DOHH2 (cell line): ENCODE measurements at regions not wholly inside any gene's neighbourhood (a gene's known extent, or its start where the extent isn't known, plus 50 kb on each side); places are given as distances from the start of the nearest gene placed in this dataset.

Experiments
- H3F3A ChIP-seq: fragments of 200-600 bp; sonication (generic), shearing (Covaris generic); 2 replicates; pipeline ENCODE4 v1.6.0; 2016; ENCODE audit warnings: antibody characterized with exemption, mild to moderate bottlenecking; ENCODE audit not compliant: control insufficient read depth, insufficient read depth
- H3K27ac ChIP-seq: fragments of 200-600 bp; sonication (generic); 2 replicates; pipeline ENCODE4 v1.5.1; 2014; ENCODE audit warnings: low read depth, mild to moderate bottlenecking, low read length, moderate library complexity
- H3K27me3 ChIP-seq: fragments of 200-600 bp; sonication (generic); 2 replicates; pipeline ENCODE4 v1.6.1; 2014; ENCODE audit warnings: mild to moderate bottlenecking, low read length, mixed read lengths; ENCODE audit not compliant: control insufficient read depth
- H3K36me3 ChIP-seq: fragments of 200-600 bp; sonication (generic); 2 replicates; pipeline ENCODE4 v1.6.1; 2014; ENCODE audit warnings: mild to moderate bottlenecking, low read length, moderate library complexity, mixed read lengths; ENCODE audit not compliant: control insufficient read depth
- H3K4me1 ChIP-seq: fragments of 200-600 bp; sonication (generic); 2 replicates; pipeline ENCODE4 v1.6.1; 2014; ENCODE audit warnings: mild to moderate bottlenecking, low read length, mixed read lengths; ENCODE audit not compliant: control insufficient read depth
- H3K4me2 ChIP-seq: fragments of 200-600 bp; sonication (generic); 2 replicates; pipeline ENCODE4 v1.6.0; 2014; ENCODE audit warnings: mild to moderate bottlenecking, low read length, moderate library complexity
- H3K4me3 ChIP-seq: fragments of 200-600 bp; sonication (generic); 2 replicates; pipeline ENCODE4 v1.5.1; 2014; ENCODE audit warnings: mild to moderate bottlenecking, low read length, mixed read lengths
- H3K79me2 ChIP-seq: fragments of 200-600 bp; sonication (generic); 2 replicates; pipeline ENCODE4 v1.6.1; 2014; ENCODE audit warnings: mild to moderate bottlenecking, low read length, mixed read lengths; ENCODE audit not compliant: control insufficient read depth
- H3K9me2 ChIP-seq: fragments of 200-600 bp; sonication (generic); replicated peaks from 2 replicates; pipeline ENCODE4 v1.6.1; 2014; ENCODE audit warnings: mild to moderate bottlenecking, low read length, mixed read lengths; ENCODE audit not compliant: control insufficient read depth
- H3K9me3 ChIP-seq: fragments of 200-600 bp; sonication (generic); 2 replicates; pipeline ENCODE4 v1.6.1; 2014; ENCODE audit warnings: antibody characterized with exemption, low read length, mixed read lengths; ENCODE audit not compliant: control insufficient read depth, insufficient read depth
- H4K20me1 ChIP-seq: fragments of 200-600 bp; sonication (generic); 2 replicates; pipeline ENCODE4 v1.6.0; 2014; ENCODE audit warnings: low read depth, mild to moderate bottlenecking, antibody characterized with exemption, low read length, moderate library complexity; ENCODE audit not compliant: control insufficient read depth, insufficient read depth
- EZH2phosphoT487 ChIP-seq: fragments of 200-600 bp; sonication (generic); IDR thresholded peaks from 2 replicates; pipeline ENCODE4 v1.6.1; 2017; ENCODE audit warnings: borderline replicate concordance, mild to moderate bottlenecking, antibody characterized with exemption, low read length, moderate library complexity, mixed read lengths
- TF ChIP-seq, protein P1 (sequence below): fragments of 200-600 bp; sonication (generic); IDR thresholded peaks from one replicate; pipeline ENCODE4 v1.5.1; 2014; ENCODE audit warnings: antibody characterized with exemption, mild to moderate bottlenecking, low read depth, low read length; ENCODE audit not compliant: poor library complexity, severe bottlenecking

- no peaks in the 10 kb centered on the region for H3K9me2 ChIP-seq
- peaks cover 6% of the 10 kb centered on the region; the same call in 1 of the 2 replicates for H3K9me3 ChIP-seq
- H3K4me2 ChIP-seq = no peak overlapping the region
- no peaks in the 10 kb centered on the region for H3F3A ChIP-seq
- no peaks in the 10 kb centered on the region for H3K4me1 ChIP-seq
- H3K79me2 ChIP-seq = no peaks in the 10 kb centered on the region
- no peaks in the 10 kb centered on the region for H3K36me3 ChIP-seq
- no peak overlapping the region for H3K27ac ChIP-seq
- no peak for TF ChIP-seq EZH2phosphoT487
- TF ChIP-seq, protein P1, sequence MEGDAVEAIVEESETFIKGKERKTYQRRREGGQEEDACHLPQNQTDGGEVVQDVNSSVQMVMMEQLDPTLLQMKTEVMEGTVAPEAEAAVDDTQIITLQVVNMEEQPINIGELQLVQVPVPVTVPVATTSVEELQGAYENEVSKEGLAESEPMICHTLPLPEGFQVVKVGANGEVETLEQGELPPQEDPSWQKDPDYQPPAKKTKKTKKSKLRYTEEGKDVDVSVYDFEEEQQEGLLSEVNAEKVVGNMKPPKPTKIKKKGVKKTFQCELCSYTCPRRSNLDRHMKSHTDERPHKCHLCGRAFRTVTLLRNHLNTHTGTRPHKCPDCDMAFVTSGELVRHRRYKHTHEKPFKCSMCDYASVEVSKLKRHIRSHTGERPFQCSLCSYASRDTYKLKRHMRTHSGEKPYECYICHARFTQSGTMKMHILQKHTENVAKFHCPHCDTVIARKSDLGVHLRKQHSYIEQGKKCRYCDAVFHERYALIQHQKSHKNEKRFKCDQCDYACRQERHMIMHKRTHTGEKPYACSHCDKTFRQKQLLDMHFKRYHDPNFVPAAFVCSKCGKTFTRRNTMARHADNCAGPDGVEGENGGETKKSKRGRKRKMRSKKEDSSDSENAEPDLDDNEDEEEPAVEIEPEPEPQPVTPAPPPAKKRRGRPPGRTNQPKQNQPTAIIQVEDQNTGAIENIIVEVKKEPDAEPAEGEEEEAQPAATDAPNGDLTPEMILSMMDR = no peak
- H4K20me1 ChIP-seq = no peaks in the 10 kb centered on the region
- no peaks in the 10 kb centered on the region for H3K27me3 ChIP-seq
- H3K4me3 ChIP-seq = no peak overlapping the region
Measured at GRCh38 chr18:72372076-72372475, 172.1 kb downstream of the CBLN2 start.

DNA sequence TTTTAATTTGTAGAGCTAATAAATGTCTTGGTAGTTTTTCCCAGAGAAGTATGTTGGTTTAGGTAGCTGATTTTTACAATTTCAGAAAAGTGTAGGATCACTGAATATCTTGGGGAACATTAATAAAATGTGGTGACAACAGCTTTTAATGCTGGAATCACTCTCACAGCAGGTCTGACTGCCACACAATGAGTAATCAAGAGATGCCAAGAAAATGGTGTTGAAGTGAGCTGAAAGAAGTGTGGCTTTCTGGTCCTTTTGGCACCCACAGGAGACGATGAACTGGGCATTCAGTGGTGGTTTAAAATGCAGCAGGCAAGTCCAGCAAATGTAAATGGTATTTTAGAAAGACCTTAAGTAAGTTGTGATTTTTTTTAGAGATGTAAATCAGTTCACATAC is 175.8 kb downstream of the CBLN2 start:
- no peak overlapping the region for H3K4me3 ChIP-seq
- H3K4me1 ChIP-seq = no peaks in the 10 kb centered on the region
- no peaks in the 10 kb centered on the region for H3K36me3 ChIP-seq
- H3F3A ChIP-seq = no peaks in the 10 kb centered on the region
- peaks cover 6% of the 10 kb centered on the region; the same call in 1 of the 2 replicates for H3K9me3 ChIP-seq
- no peaks in the 10 kb centered on the region for H4K20me1 ChIP-seq
- no peaks in the 10 kb centered on the region for H3K79me2 ChIP-seq
- H3K9me2 ChIP-seq = no peaks in the 10 kb centered on the region
- no peak for TF ChIP-seq EZH2phosphoT487
- TF ChIP-seq, protein P1 = no peak
- no peak overlapping the region for H3K27ac ChIP-seq
- H3K4me2 ChIP-seq = no peak overlapping the region
- no peaks in the 10 kb centered on the region for H3K27me3 ChIP-seq

GRCh38 chr18:72360634-72361033 is 183.5 kb downstream of the CBLN2 start:
- Histone ChIP-seq H3K4me2 (no peak overlapping the region), H3K79me2 (no peaks in the 10 kb centered on the region), H3F3A (no peaks in the 10 kb centered on the region), H3K36me3 (no peaks in the 10 kb centered on the region), H3K9me2 (no peaks in the 10 kb centered on the region; the same call in 1 of the 2 replicates), H3K9me3 (no peaks in the 10 kb centered on the region), H3K27me3 (no peaks in the 10 kb centered on the region), H3K27ac (no peak overlapping the region), H4K20me1 (no peaks in the 10 kb centered on the region), H3K4me3 (no peak overlapping the region), H3K4me1 (no peaks in the 10 kb centered on the region)
- TF ChIP-seq EZH2phosphoT487 = no peak
- TF ChIP-seq, protein P1 = no peak
